ENCODE measurements at regions not wholly inside any gene's neighbourhood (a gene's known extent, or its start where the extent isn't known, plus 50 kb on each side); places are given as distances from the start of the nearest gene placed in this dataset.

DNA sequence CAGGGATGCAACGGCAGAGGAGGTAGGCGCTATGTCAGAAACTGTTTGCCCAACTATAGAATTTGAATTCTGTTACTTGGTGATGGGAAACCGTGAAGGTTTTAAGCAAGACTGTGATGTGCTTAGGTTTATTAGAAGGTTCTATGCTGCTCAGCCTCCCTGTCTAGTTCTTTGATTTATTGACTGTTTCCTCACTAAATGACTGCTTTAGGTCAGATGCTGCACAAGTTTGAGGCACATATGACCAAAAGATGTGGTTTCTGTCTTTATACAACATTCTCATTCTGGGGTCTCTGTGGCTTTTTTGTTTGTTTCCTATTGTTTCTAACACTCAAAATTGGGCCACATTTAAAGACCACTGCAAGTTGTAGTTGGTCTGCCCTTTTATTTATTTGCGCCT is 323.0 kb upstream of the OBI1 start:
- H3K4me3 Mint-ChIP-seq (ENCODE audit: unreplicated experiment): no peak overlapping the region
- Histone ChIP-seq H3K4me3 (ENCODE audit: insufficient read depth, low read depth, low read length) (no peak overlapping the region), H3K9me3 (ENCODE audit: insufficient read depth, low read depth, low read length) (no peaks in the 10 kb centered on the region), H3K27ac (ENCODE audit: low read depth, low read length) (no peak overlapping the region), H3K4me1 (ENCODE audit: insufficient read depth, low read length) (no peaks in the 10 kb centered on the region), H3K9ac (ENCODE audit: low read length) (no peak overlapping the region), H3K79me2 (ENCODE audit: insufficient read depth, low read length) (no peaks in the 10 kb centered on the region), H4K20me1 (ENCODE audit: insufficient read depth, low read length) (no peaks in the 10 kb centered on the region), H2AFZ (ENCODE audit: low read depth, low read length) (no peak overlapping the region), H3K36me3 (ENCODE audit: insufficient read depth, low read length) (no peaks in the 10 kb centered on the region), H3K27me3 (ENCODE audit: insufficient read depth, low read length) (no peaks in the 10 kb centered on the region), H3K4me2 (ENCODE audit: low read length) (no peak overlapping the region)
- no peak for TF ChIP-seq EZH2 (IDR thresholded peaks at IDR 0.05; ENCODE audit: insufficient read depth, low read length)
- TF ChIP-seq, protein P1, sequence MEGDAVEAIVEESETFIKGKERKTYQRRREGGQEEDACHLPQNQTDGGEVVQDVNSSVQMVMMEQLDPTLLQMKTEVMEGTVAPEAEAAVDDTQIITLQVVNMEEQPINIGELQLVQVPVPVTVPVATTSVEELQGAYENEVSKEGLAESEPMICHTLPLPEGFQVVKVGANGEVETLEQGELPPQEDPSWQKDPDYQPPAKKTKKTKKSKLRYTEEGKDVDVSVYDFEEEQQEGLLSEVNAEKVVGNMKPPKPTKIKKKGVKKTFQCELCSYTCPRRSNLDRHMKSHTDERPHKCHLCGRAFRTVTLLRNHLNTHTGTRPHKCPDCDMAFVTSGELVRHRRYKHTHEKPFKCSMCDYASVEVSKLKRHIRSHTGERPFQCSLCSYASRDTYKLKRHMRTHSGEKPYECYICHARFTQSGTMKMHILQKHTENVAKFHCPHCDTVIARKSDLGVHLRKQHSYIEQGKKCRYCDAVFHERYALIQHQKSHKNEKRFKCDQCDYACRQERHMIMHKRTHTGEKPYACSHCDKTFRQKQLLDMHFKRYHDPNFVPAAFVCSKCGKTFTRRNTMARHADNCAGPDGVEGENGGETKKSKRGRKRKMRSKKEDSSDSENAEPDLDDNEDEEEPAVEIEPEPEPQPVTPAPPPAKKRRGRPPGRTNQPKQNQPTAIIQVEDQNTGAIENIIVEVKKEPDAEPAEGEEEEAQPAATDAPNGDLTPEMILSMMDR (IDR thresholded peaks at IDR 0.05; ENCODE audit: insufficient read depth, low read depth, low read length): no peak
- DNase-seq (ENCODE audit: low read depth): no peak
- no peaks in the 10 kb centered on the region for H3K36me3 Mint-ChIP-seq (ENCODE audit: low read depth, unreplicated experiment)
- no peak for FAIRE-seq
- no peak overlapping the region for H3K27ac Mint-ChIP-seq (ENCODE audit: unreplicated experiment)
- no peaks in the 10 kb centered on the region for H3K9me3 Mint-ChIP-seq (ENCODE audit: unreplicated experiment)
- H3K27me3 Mint-ChIP-seq (ENCODE audit: low read depth, unreplicated experiment): peaks cover 3% of the 10 kb centered on the region
- no peaks in the 10 kb centered on the region for H3K4me1 Mint-ChIP-seq (ENCODE audit: low read depth, unreplicated experiment)

DNA sequence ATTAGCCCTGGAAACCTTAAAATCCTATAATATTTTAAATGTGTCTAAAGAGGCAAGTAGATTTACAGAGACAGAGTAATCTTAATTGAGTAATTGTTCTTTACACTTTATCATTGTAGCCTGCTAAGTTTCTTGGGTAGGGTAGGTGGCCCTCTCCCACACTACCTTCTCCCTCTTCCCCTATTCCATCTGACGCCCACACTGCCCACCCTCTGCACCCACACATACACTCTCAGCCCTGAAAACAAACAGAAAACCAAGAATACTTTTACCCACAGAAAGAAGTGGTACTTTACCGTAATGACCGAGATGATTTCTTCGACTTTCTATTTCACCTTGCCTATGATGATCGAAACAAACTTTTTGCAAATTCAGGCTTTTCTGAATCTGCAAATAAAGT is 320.4 kb upstream of the OBI1 start:
- H3K27ac ChIP-seq (ENCODE audit: low read depth, low read length): no peak overlapping the region
- H3K9me3 Mint-ChIP-seq (ENCODE audit: unreplicated experiment): no peaks in the 10 kb centered on the region

DNA sequence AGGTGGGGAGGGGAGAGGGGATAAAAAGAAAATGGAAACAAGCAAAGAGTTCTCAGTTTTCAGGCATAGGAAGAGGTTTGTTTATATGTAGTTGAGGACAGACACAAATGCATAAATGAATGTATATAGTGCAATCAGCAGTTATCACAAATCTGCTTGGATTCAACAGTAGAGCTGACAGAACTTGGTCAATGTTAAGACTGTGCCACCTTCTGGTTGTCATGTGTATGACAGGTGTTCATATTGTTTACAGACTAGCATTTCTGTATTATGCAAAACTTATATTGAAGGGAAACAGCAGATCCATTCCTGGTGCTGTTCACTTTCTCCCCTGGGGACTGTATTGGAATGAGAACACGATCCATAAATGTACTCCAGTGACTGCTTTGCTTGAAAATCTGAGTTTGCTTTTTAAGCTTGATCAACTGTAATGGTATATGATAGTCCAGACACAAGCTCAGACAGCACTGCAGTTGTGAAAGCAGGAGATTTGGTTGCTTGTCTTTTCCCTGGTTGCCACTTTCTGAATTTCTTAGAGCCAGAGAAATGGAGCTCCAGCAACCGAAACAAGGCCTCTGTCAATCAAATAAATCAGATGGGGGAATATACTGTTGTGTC is 319.5 kb upstream of the OBI1 start:
- no peak overlapping the region for H3K27ac Mint-ChIP-seq (ENCODE audit: unreplicated experiment)
- H3K36me3 Mint-ChIP-seq (ENCODE audit: low read depth, unreplicated experiment): no peaks in the 10 kb centered on the region
- Histone ChIP-seq H3K4me1 (ENCODE audit: insufficient read depth, low read length) (no peaks in the 10 kb centered on the region), H2AFZ (ENCODE audit: low read depth, low read length) (no peak overlapping the region), H3K36me3 (ENCODE audit: insufficient read depth, low read length) (no peaks in the 10 kb centered on the region), H3K4me3 (ENCODE audit: insufficient read depth, low read depth, low read length) (no peak overlapping the region), H3K79me2 (ENCODE audit: insufficient read depth, low read length) (no peaks in the 10 kb centered on the region), H3K9ac (ENCODE audit: low read length) (no peak overlapping the region), H3K4me2 (ENCODE audit: low read length) (no peak overlapping the region), H4K20me1 (ENCODE audit: insufficient read depth, low read length) (no peaks in the 10 kb centered on the region), H3K9me3 (ENCODE audit: insufficient read depth, low read depth, low read length) (no peaks in the 10 kb centered on the region), H3K27me3 (ENCODE audit: insufficient read depth, low read length) (no peaks in the 10 kb centered on the region), H3K27ac (ENCODE audit: low read depth, low read length) (no peak overlapping the region)
- peaks cover 4% of the 10 kb centered on the region for H3K27me3 Mint-ChIP-seq (ENCODE audit: low read depth, unreplicated experiment)
- H3K4me3 Mint-ChIP-seq (ENCODE audit: unreplicated experiment): no peak overlapping the region
- peak; percentile 34 for DNase-seq (ENCODE audit: low read depth)
- H3K4me1 Mint-ChIP-seq (ENCODE audit: low read depth, unreplicated experiment): no peaks in the 10 kb centered on the region
- TF ChIP-seq, protein P1 (IDR thresholded peaks at IDR 0.05; ENCODE audit: insufficient read depth, low read depth, low read length): peak; percentile 73
- no peak for TF ChIP-seq EZH2 (IDR thresholded peaks at IDR 0.05; ENCODE audit: insufficient read depth, low read length)
- no peak for FAIRE-seq
- H3K9me3 Mint-ChIP-seq (ENCODE audit: unreplicated experiment): no peaks in the 10 kb centered on the region

More for the DNA sequence above, 320.4 kb upstream of the OBI1 start:
- Mint-ChIP-seq H3K27me3 (ENCODE audit: low read depth, unreplicated experiment) (peaks cover 7% of the 10 kb centered on the region), H3K4me1 (ENCODE audit: low read depth, unreplicated experiment) (no peaks in the 10 kb centered on the region), H3K36me3 (ENCODE audit: low read depth, unreplicated experiment) (no peaks in the 10 kb centered on the region), H3K4me3 (ENCODE audit: unreplicated experiment) (no peak overlapping the region), H3K27ac (ENCODE audit: unreplicated experiment) (no peak overlapping the region)
- Histone ChIP-seq H3K9ac (ENCODE audit: low read length) (no peak overlapping the region), H3K36me3 (ENCODE audit: insufficient read depth, low read length) (no peaks in the 10 kb centered on the region), H3K27me3 (ENCODE audit: insufficient read depth, low read length) (no peaks in the 10 kb centered on the region), H3K4me1 (ENCODE audit: insufficient read depth, low read length) (no peaks in the 10 kb centered on the region), H4K20me1 (ENCODE audit: insufficient read depth, low read length) (no peaks in the 10 kb centered on the region), H2AFZ (ENCODE audit: low read depth, low read length) (no peak overlapping the region), H3K79me2 (ENCODE audit: insufficient read depth, low read length) (no peaks in the 10 kb centered on the region), H3K9me3 (ENCODE audit: insufficient read depth, low read depth, low read length) (no peaks in the 10 kb centered on the region), H3K4me2 (ENCODE audit: low read length) (no peak overlapping the region), H3K4me3 (ENCODE audit: insufficient read depth, low read depth, low read length) (no peak overlapping the region)
- TF ChIP-seq, protein P1 (IDR thresholded peaks at IDR 0.05; ENCODE audit: insufficient read depth, low read depth, low read length): no peak
- TF ChIP-seq EZH2 (IDR thresholded peaks at IDR 0.05; ENCODE audit: insufficient read depth, low read length): no peak
- FAIRE-seq (no peak), DNase-seq (ENCODE audit: low read depth) (no peak)

Measured in astrocyte (in vitro differentiated cells and primary cell).